Activated B cell treated with CpG ODN at 0.5 μM for 24 hours (primary cell): ENCODE measurements at regions not wholly inside any gene's neighbourhood (a gene's known extent, or its start where the extent isn't known, plus 50 kb on each side); places are given as distances from the start of the nearest gene placed in this dataset.

ENCODE experiments used
- ATAC-seq: fragments of 200-7000 bp; cut with Tn5 transposase; one replicate; pipeline ENCODE4 v1.10.0; 2021; ENCODE audit warnings: low read depth, mild to moderate bottlenecking, moderate library complexity
- CTCF ChIA-PET: fragments of 350-600 bp; sonication (Branson Sonifier 250); formaldehyde crosslinking; loops from one replicate; lab custom pipeline; 2021; ENCODE audit warnings: antibody characterized with exemption; lab: Charles Lee
- POLR2A ChIA-PET: fragments of 350-600 bp; sonication (Branson Sonifier 250); formaldehyde crosslinking; loops from one replicate; lab custom pipeline; 2021; ENCODE audit warnings: antibody characterized with exemption; lab: Charles Lee
- DNase-seq: peaks from one replicate; pipeline ENCODE4 v3.0.0; 2022
- H3K27ac Mint-ChIP-seq: one replicate; pipeline ENCODE4 v1.8.0; 2020; ENCODE audit warnings: mixed read lengths
- H3K27me3 Mint-ChIP-seq: one replicate; pipeline ENCODE4 v1.8.0; 2021; ENCODE audit warnings: mixed read lengths
- H3K36me3 Mint-ChIP-seq: one replicate; pipeline ENCODE4 v1.8.0; 2021; ENCODE audit warnings: low read depth, mixed read lengths
- H3K4me1 Mint-ChIP-seq: one replicate; pipeline ENCODE4 v1.8.0; 2021; ENCODE audit warnings: mixed read lengths
- H3K4me3 Mint-ChIP-seq: one replicate; pipeline ENCODE4 v1.8.0; 2020; ENCODE audit warnings: mild to moderate bottlenecking, mixed read lengths
- H3K9me3 Mint-ChIP-seq: one replicate; pipeline ENCODE4 v1.8.0; 2020; ENCODE audit warnings: mixed read lengths
- intact Hi-C: fragments of 100-400 bp; cut with micrococcal nuclease; formaldehyde crosslinking; loops from one replicate; pipeline ENCODE4 v1.15.1; 2024
- TF ChIP-seq, protein P1 (sequence below): fragments of 200-600 bp; IDR thresholded peaks from one replicate; pipeline ENCODE4 v1.8.0; 2022; ENCODE audit warnings: antibody characterized with exemption, mild to moderate bottlenecking

DNA sequence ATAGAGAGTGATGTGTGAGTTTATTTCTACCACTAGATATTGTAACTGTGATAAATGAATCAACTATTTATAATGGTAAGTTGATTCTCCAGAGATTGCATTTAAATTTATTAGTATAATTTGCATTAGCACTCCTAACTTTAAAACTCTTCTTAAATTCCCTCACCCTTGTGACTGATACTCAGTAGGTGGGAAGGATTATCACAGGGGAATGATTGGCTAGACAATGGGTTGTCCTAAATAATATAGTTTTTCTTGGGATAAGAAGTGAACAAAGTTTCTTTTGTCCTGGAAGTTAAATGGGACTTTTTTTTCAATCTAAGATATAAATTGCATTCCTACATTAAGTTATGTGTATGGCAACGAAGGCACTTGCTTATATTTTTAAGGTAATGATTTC is 169.2 kb upstream of the PITX2 start:
- Mint-ChIP-seq H3K27me3 (no peaks in the 10 kb centered on the region), H3K36me3 (no peaks in the 10 kb centered on the region), H3K27ac (no peak overlapping the region), H3K4me3 (no peak overlapping the region), H3K4me1 (no peaks in the 10 kb centered on the region), H3K9me3 (no peaks in the 10 kb centered on the region)
- ATAC-seq (no peak), DNase-seq (no peak)
- TF ChIP-seq, protein P1, sequence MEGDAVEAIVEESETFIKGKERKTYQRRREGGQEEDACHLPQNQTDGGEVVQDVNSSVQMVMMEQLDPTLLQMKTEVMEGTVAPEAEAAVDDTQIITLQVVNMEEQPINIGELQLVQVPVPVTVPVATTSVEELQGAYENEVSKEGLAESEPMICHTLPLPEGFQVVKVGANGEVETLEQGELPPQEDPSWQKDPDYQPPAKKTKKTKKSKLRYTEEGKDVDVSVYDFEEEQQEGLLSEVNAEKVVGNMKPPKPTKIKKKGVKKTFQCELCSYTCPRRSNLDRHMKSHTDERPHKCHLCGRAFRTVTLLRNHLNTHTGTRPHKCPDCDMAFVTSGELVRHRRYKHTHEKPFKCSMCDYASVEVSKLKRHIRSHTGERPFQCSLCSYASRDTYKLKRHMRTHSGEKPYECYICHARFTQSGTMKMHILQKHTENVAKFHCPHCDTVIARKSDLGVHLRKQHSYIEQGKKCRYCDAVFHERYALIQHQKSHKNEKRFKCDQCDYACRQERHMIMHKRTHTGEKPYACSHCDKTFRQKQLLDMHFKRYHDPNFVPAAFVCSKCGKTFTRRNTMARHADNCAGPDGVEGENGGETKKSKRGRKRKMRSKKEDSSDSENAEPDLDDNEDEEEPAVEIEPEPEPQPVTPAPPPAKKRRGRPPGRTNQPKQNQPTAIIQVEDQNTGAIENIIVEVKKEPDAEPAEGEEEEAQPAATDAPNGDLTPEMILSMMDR = no peak
- ChIA-PET CTCF (no interaction called here), POLR2A (no interaction called here)
- intact Hi-C loops = no loop called here

GRCh38 chr4:110793381-110793801 is 170.5 kb upstream of the PITX2 start:
- intact Hi-C loops = no loop called here
- no peaks in the 10 kb centered on the region for H3K36me3 Mint-ChIP-seq
- no peaks in the 10 kb centered on the region for H3K4me1 Mint-ChIP-seq
- no peaks in the 10 kb centered on the region for H3K27me3 Mint-ChIP-seq
- ChIA-PET POLR2A (no interaction called here), CTCF (no interaction called here)
- TF ChIP-seq, protein P1 = no peak
- no peaks in the 10 kb centered on the region for H3K9me3 Mint-ChIP-seq
- DNase-seq (no peak), ATAC-seq (no peak)
- no peak overlapping the region for H3K4me3 Mint-ChIP-seq
- H3K27ac Mint-ChIP-seq = no peak overlapping the region

DNA sequence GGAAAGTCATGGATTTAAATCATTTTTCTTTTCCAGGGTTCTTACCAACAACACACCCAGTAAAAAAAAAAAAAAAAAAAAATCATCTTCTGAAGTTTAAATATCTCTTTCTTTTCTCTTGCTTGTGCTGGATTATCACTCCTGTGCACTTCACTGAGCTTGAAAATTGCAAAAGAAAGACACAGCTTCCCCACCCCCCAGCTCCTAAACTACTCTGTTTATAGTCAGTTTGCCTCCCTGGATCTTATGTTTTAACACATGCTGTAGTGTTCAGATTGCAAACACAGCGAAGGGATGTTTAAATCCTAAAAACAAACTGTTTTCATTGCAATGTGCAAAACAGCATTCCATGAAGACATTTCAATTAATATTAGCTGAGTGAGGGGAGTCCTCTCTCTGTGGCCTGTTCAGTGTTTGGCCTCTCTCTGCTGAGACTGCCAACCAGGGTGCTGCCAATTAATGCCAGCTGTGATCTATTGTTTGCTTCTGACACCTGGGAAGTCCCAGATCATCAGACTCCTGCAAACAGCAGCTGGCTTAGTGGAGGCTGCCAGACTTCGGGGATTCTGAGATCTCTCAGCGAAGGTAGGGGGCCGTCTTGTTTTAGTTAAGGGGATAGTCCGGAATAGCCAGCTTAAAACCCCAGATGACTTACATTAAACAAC is 171.1 kb upstream of the PITX2 start:
- ChIA-PET CTCF (no interaction called here), POLR2A (no interaction called here)
- Mint-ChIP-seq H3K9me3 (no peaks in the 10 kb centered on the region), H3K27me3 (no peaks in the 10 kb centered on the region), H3K4me3 (no peak overlapping the region), H3K36me3 (no peaks in the 10 kb centered on the region), H3K27ac (no peak overlapping the region), H3K4me1 (no peaks in the 10 kb centered on the region)
- ATAC-seq (no peak), DNase-seq (no peak)
- TF ChIP-seq, protein P1 = no peak
- intact Hi-C loops = no loop called here

DNA sequence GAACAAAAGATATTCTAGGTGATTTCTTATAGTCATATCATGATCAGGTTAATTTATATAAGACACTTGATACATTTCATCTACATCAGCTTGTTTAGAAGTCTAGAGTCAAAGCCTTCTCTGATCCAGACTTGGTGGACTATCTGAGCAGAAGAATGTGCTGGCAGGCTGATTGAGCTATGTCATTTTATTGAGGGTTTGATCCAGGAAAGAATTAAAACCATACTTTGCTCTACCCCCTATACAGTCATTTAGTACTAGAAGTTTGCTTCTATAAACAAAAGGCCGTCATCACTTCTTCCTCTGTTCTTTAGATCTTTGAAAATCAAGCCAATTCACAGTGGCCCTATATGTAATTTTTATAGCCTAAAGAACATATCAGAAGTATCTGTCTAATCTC is 173.1 kb upstream of the PITX2 start:
- no peak for ATAC-seq
- no peak overlapping the region for H3K27ac Mint-ChIP-seq
- H3K4me1 Mint-ChIP-seq = no peaks in the 10 kb centered on the region
- DNase-seq = no peak
- TF ChIP-seq, protein P1 = no peak
- H3K4me3 Mint-ChIP-seq = no peak overlapping the region
- no peaks in the 10 kb centered on the region for H3K27me3 Mint-ChIP-seq
- intact Hi-C loops = no loop called here
- H3K36me3 Mint-ChIP-seq = no peaks in the 10 kb centered on the region
- no peaks in the 10 kb centered on the region for H3K9me3 Mint-ChIP-seq
- ChIA-PET POLR2A (no interaction called here), CTCF (no interaction called here)

- intact Hi-C loops = no loop called here
- no peak for DNase-seq
- Mint-ChIP-seq H3K36me3 (no peaks in the 10 kb centered on the region), H3K4me3 (no peak overlapping the region), H3K27me3 (no peaks in the 10 kb centered on the region), H3K27ac (no peak overlapping the region), H3K9me3 (no peaks in the 10 kb centered on the region), H3K4me1 (no peaks in the 10 kb centered on the region)
- POLR2A ChIA-PET = no interaction called here
- TF ChIP-seq, protein P1 = no peak
- no peak for ATAC-seq
- CTCF ChIA-PET = no interaction called here
Observed at GRCh38 chr4:110797486-110797885, 174.6 kb upstream of the PITX2 start.
